ENCODE measurements at regions not wholly inside any gene's neighbourhood (a gene's known extent, or its start where the extent isn't known, plus 50 kb on each side); places are given as distances from the start of the nearest gene placed in this dataset.

DNA sequence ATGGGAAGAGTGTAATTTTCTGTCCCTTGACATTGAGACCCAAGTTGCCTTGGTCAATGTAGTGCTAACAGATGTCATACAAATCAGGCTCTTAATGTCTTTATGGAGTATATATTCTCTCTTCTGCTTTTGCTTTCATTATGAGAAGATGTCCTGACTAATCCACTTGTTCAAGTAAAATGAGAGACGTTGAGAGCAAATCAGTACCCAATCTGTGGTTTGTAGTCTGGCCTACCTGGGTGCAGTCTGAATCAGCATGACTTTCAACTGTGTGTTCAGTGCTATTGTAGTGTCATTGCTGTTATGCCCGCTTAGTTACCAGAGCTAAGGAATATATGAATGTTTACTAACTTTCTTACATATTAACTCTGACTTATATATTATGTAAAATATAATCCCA, 612.4 kb downstream of the ANKRD7 start:
- TF ChIP-seq MXI1 (IDR thresholded peaks at IDR 0.05; ENCODE audit: borderline replicate concordance, low read depth, low read length) = no peak
- no peak for TF ChIP-seq RCOR1 (IDR thresholded peaks at IDR 0.05; ENCODE audit: insufficient replicate concordance, low read length)
- TF ChIP-seq POLR2A (IDR thresholded peaks at IDR 0.05; ENCODE audit: low read depth, low read length) = no peak
- no peak for TF ChIP-seq MAZ (IDR thresholded peaks at IDR 0.05; ENCODE audit: borderline replicate concordance, low read depth, low read length)
- TF ChIP-seq, protein P1, sequence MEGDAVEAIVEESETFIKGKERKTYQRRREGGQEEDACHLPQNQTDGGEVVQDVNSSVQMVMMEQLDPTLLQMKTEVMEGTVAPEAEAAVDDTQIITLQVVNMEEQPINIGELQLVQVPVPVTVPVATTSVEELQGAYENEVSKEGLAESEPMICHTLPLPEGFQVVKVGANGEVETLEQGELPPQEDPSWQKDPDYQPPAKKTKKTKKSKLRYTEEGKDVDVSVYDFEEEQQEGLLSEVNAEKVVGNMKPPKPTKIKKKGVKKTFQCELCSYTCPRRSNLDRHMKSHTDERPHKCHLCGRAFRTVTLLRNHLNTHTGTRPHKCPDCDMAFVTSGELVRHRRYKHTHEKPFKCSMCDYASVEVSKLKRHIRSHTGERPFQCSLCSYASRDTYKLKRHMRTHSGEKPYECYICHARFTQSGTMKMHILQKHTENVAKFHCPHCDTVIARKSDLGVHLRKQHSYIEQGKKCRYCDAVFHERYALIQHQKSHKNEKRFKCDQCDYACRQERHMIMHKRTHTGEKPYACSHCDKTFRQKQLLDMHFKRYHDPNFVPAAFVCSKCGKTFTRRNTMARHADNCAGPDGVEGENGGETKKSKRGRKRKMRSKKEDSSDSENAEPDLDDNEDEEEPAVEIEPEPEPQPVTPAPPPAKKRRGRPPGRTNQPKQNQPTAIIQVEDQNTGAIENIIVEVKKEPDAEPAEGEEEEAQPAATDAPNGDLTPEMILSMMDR (conservative IDR thresholded peaks at IDR 0.05; ENCODE audit: low read depth, low read length) = no peak
- no peak for TF ChIP-seq MAFK (IDR thresholded peaks at IDR 0.05; ENCODE audit: low read depth, low read length)
- TF ChIP-seq SMC3 (IDR thresholded peaks at IDR 0.05; ENCODE audit: low read depth, low read length) = no peak
- no peak for TF ChIP-seq RAD21 (IDR thresholded peaks at IDR 0.05; ENCODE audit: low read length)
- no peak for TF ChIP-seq RFX5 (IDR thresholded peaks at IDR 0.05; ENCODE audit: low read depth, low read length)
- TF ChIP-seq, protein P2, sequence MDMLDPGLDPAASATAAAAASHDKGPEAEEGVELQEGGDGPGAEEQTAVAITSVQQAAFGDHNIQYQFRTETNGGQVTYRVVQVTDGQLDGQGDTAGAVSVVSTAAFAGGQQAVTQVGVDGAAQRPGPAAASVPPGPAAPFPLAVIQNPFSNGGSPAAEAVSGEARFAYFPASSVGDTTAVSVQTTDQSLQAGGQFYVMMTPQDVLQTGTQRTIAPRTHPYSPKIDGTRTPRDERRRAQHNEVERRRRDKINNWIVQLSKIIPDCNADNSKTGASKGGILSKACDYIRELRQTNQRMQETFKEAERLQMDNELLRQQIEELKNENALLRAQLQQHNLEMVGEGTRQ (IDR thresholded peaks at IDR 0.05; ENCODE audit: low read depth, low read length) = no peak
- TF ChIP-seq FOS (IDR thresholded peaks at IDR 0.05; ENCODE audit: low read depth, low read length) = no peak
- TF ChIP-seq BHLHE40 (IDR thresholded peaks at IDR 0.05; ENCODE audit: low read depth, low read length) = no peak
- no peak for TF ChIP-seq CHD1 (IDR thresholded peaks at IDR 0.05; ENCODE audit: low read depth, low read length)
- DNase-seq = no peak
- Histone ChIP-seq H2AK5ac (ENCODE audit: low read depth, low read length) (no peak overlapping the region), H3K14ac (replicated peaks; ENCODE audit: low read depth, low read length) (no peak overlapping the region), H3K4ac (ENCODE audit: low read depth, low read length) (no peak overlapping the region), H4K5ac (ENCODE audit: low read depth, low read length) (no peak overlapping the region), H4K8ac (ENCODE audit: low read depth in 2 of 2, low read length in 2 of 2) (no peak overlapping the region), H3K18ac (ENCODE audit: low read depth, low read length) (no peak overlapping the region), H2AFZ (replicated peaks; ENCODE audit: low read length, poor library complexity) (no peak overlapping the region), H3K9me3 (ENCODE audit: control insufficient read depth, insufficient read depth, low read length) (peaks cover 4% of the 10 kb centered on the region; the same call in 1 of the 2 replicates), H3K36me3 (ENCODE audit: control insufficient read depth, insufficient read depth, low read length) (no peaks in the 10 kb centered on the region), H4K20me1 (ENCODE audit: insufficient read depth, low read length) (no peaks in the 10 kb centered on the region), H3K27me3 (ENCODE audit: control insufficient read depth, insufficient read depth, low read length) (no peaks in the 10 kb centered on the region), H2AK9ac (replicated peaks; ENCODE audit: low read depth, low read length, poor library complexity) (no peak overlapping the region), H3K27ac (ENCODE audit: insufficient read depth, low read length) (no peak overlapping the region), H3K4me3 (ENCODE audit: insufficient read depth, low read depth, low read length) (no peak overlapping the region), H4K91ac (ENCODE audit: insufficient read depth, low read depth, low read length) (no peak overlapping the region), H2BK15ac (ENCODE audit: low read depth, low read length) (no peak overlapping the region), H2BK120ac (ENCODE audit: low read depth, low read length) (no peak overlapping the region), H2BK20ac (ENCODE audit: low read depth, low read length) (no peak overlapping the region), H3K9me1 (ENCODE audit: insufficient read depth, low read length) (no peaks in the 10 kb centered on the region), H3K9ac (ENCODE audit: low read depth, low read length) (no peak overlapping the region), H3K79me1 (ENCODE audit: low read depth in 1 of 2, low read length in 2 of 2) (no peaks in the 10 kb centered on the region), H3K4me1 (ENCODE audit: control insufficient read depth, insufficient read depth, low read length) (no peaks in the 10 kb centered on the region), H2BK5ac (ENCODE audit: low read depth, low read length, poor library complexity, severe bottlenecking) (no peak overlapping the region), H3K4me2 (ENCODE audit: low read depth, low read length) (no peak overlapping the region), H3K23ac (ENCODE audit: low read depth, low read length) (no peak overlapping the region), H3K56ac (ENCODE audit: extremely low read depth, insufficient read depth, low read length) (no peak overlapping the region)
- ChIA-PET POLR2A (ENCODE audit: unreplicated experiment) (no interaction called here), CTCF (no interaction called here)
- in situ Hi-C loops (cut with MboI; ENCODE audit: low sequenced_read_pairs) (no loop called here), dilution Hi-C loops (cut with HindIII; ENCODE audit: low sequenced_read_pairs, unreplicated experiment) (no loop called here), intact Hi-C loops (cut with micrococcal nuclease) (no loop called here)
- BruUV-seq (replicated peaks) = no TSS peak
- WGBS, 2 experiments (ENCODE audit: extremely low coverage in 2 of 2, insufficient read length in 1 of 2) = no CpG with 5 or more reads among the region's 2 CpGs
- no peak for ATAC-seq (ENCODE audit: low read depth)

Data from IMR-90 (cell line).